ENCODE measurements at regions not wholly inside any gene's neighbourhood (a gene's known extent, or its start where the extent isn't known, plus 50 kb on each side); places are given as distances from the start of the nearest gene placed in this dataset.

DNA sequence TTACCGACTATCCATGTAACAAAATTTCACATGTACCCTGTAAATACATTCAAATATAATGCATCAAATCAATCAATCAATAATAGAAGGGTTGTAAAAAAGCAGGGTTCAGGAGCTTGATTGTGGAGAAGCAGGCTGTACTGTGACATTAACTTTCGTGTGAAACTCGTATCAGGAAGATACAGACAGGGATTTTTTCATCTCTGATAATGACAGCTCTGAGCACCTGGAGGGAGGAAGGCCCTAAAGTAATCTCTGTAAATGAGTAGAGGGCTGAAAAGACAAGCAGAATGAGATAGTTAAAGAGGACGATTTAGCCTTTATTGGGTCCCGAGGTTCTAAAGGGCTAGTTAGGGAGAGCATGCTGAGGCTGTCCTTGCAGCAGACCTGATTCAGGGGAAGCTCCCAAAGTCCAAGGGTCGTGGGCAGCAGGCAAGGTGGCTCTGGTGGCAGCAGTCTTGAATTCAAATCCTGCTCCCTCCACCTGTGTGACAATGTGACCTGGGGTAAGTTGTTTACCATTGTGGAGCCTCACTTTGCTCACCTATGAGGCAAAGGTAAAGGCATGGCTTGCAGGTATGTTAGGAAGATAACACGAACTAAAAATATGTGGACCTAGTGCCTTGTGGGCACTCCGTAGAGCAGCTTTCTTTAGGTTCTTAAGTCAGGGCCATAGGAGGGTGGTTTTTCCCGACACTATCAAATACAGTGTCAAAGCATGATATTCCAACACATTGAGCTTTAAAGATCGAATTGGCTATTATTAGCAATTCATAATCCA, 219.4 kb upstream of the MYLIP start:
- TF ChIP-seq, protein P1, sequence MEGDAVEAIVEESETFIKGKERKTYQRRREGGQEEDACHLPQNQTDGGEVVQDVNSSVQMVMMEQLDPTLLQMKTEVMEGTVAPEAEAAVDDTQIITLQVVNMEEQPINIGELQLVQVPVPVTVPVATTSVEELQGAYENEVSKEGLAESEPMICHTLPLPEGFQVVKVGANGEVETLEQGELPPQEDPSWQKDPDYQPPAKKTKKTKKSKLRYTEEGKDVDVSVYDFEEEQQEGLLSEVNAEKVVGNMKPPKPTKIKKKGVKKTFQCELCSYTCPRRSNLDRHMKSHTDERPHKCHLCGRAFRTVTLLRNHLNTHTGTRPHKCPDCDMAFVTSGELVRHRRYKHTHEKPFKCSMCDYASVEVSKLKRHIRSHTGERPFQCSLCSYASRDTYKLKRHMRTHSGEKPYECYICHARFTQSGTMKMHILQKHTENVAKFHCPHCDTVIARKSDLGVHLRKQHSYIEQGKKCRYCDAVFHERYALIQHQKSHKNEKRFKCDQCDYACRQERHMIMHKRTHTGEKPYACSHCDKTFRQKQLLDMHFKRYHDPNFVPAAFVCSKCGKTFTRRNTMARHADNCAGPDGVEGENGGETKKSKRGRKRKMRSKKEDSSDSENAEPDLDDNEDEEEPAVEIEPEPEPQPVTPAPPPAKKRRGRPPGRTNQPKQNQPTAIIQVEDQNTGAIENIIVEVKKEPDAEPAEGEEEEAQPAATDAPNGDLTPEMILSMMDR (IDR thresholded peaks at IDR 0.05; ENCODE audit: low read depth, low read length) = no peak
- no peak for TF ChIP-seq EZH2phosphoT487 (IDR thresholded peaks at IDR 0.05; ENCODE audit: low read depth)
